H9 (cell line): ENCODE measurements at regions not wholly inside any gene's neighbourhood (a gene's known extent, or its start where the extent isn't known, plus 50 kb on each side); places are given as distances from the start of the nearest gene placed in this dataset.

ENCODE experiments used
- DNase-seq: peaks from one replicate; pipeline ENCODE4 v3.0.0-alpha.2; 2017
- H2AFZ ChIP-seq: one replicate; pipeline ENCODE4 v1.6.1; 2013; ENCODE audit warnings: mild to moderate bottlenecking, low read length, control low read depth, moderate library complexity
- H2AK5ac ChIP-seq: 2 replicates; pipeline ENCODE4 v1.6.1; 2013; ENCODE audit warnings: low read length, control low read depth, mixed read lengths; ENCODE audit not compliant: insufficient read length
- H2BK120ac ChIP-seq: one replicate; pipeline ENCODE4 v1.6.1; 2013; ENCODE audit warnings: low read depth, mild to moderate bottlenecking, low read length, control low read depth, inconsistent platforms; ENCODE audit not compliant: poor library complexity, severe bottlenecking
- H2BK12ac ChIP-seq: 2 replicates; pipeline ENCODE4 v1.6.1; 2013; ENCODE audit warnings: low read length, control low read depth, mixed read lengths, low read depth; ENCODE audit not compliant: insufficient read length
- H2BK15ac ChIP-seq: 2 replicates; pipeline ENCODE4 v1.6.1; 2013; ENCODE audit warnings: low read depth, low read length, control low read depth
- H2BK20ac ChIP-seq: one replicate; pipeline ENCODE4 v1.6.1; 2013; ENCODE audit warnings: low read depth, mild to moderate bottlenecking, low read length, control low read depth, inconsistent platforms; ENCODE audit not compliant: poor library complexity, severe bottlenecking
- H2BK5ac ChIP-seq: 2 replicates; pipeline ENCODE4 v1.6.1; 2013; ENCODE audit warnings: low read length, control low read depth, mixed read lengths; ENCODE audit not compliant: insufficient read length
- H3K14ac ChIP-seq: 2 replicates; pipeline ENCODE4 v1.6.1; 2013; ENCODE audit warnings: low read length, control low read depth; ENCODE audit not compliant: insufficient read depth
- H3K18ac ChIP-seq: 2 replicates; pipeline ENCODE4 v1.6.1; 2013; ENCODE audit warnings: low read depth, mild to moderate bottlenecking, mixed read lengths, low read length, control low read depth; ENCODE audit not compliant: insufficient read length
- H3K23ac ChIP-seq: 2 replicates; pipeline ENCODE4 v1.6.1; 2013; ENCODE audit warnings: low read length, control low read depth, mixed read lengths, low read depth; ENCODE audit not compliant: insufficient read length
- H3K23me2 ChIP-seq: 2 replicates; pipeline ENCODE4 v1.6.1; 2013; ENCODE audit warnings: low read depth, mild to moderate bottlenecking, mixed read lengths, low read length, control low read depth; ENCODE audit not compliant: insufficient read length, poor library complexity, severe bottlenecking
- H3K27ac ChIP-seq: 2 replicates; pipeline ENCODE4 v1.5.1; 2013; ENCODE audit warnings: low read length, control low read depth, mixed read lengths, low read depth; ENCODE audit not compliant: insufficient read length
- H3K27me3 ChIP-seq: 2 replicates; pipeline ENCODE4 v1.6.1; 2013; ENCODE audit warnings: low read length, control low read depth, inconsistent platforms; ENCODE audit not compliant: insufficient read depth
- H3K4ac ChIP-seq: 2 replicates; pipeline ENCODE4 v1.6.1; 2013; ENCODE audit warnings: low read depth, mild to moderate bottlenecking, control low read depth, inconsistent platforms, low read length, moderate library complexity
- H3K4me1 ChIP-seq: 2 replicates; pipeline ENCODE4 v1.6.1; 2013; ENCODE audit warnings: low read length, control low read depth, inconsistent platforms; ENCODE audit not compliant: insufficient read depth
- H3K4me2 ChIP-seq: 2 replicates; pipeline ENCODE4 v1.6.1; 2013; ENCODE audit warnings: low read length, control low read depth, mixed read lengths; ENCODE audit not compliant: insufficient read length, insufficient read depth
- H3K56ac ChIP-seq: 2 replicates; pipeline ENCODE4 v1.6.1; 2013; ENCODE audit warnings: low read depth, mild to moderate bottlenecking, mixed read lengths, low read length, control low read depth; ENCODE audit not compliant: insufficient read length
- H3K79me1 ChIP-seq: 2 replicates; pipeline ENCODE4 v1.6.1; 2013; ENCODE audit warnings: low read depth, mild to moderate bottlenecking, moderate library complexity, low read length, control low read depth, inconsistent platforms; ENCODE audit not compliant: insufficient read depth, poor library complexity, severe bottlenecking
- H3K79me2 ChIP-seq: 2 replicates; pipeline ENCODE4 v1.6.1; 2013; ENCODE audit warnings: low read length, control low read depth, inconsistent platforms; ENCODE audit not compliant: insufficient read depth
- H3K9ac ChIP-seq: 2 replicates; pipeline ENCODE4 v1.6.1; 2013; ENCODE audit warnings: low read length, control low read depth, mixed read lengths; ENCODE audit not compliant: insufficient read length; ENCODE audit errors: extremely low read depth
- H3K9me3 ChIP-seq: one replicate; pipeline ENCODE4 v1.6.1; 2013; ENCODE audit warnings: low read depth, low read length, inconsistent platforms; ENCODE audit not compliant: control insufficient read depth
- H3T11ph ChIP-seq: one replicate; pipeline ENCODE4 v1.6.1; 2013; ENCODE audit warnings: mild to moderate bottlenecking, low read length, control low read depth, inconsistent platforms
- H4K20me1 ChIP-seq: one replicate; pipeline ENCODE4 v1.6.1; 2013; ENCODE audit not compliant: control insufficient read depth, insufficient read length, insufficient read depth
- H4K5ac ChIP-seq: 2 replicates; pipeline ENCODE4 v1.6.1; 2013; ENCODE audit warnings: low read depth, mild to moderate bottlenecking, mixed read lengths, low read length, control low read depth; ENCODE audit not compliant: insufficient read length
- H4K8ac ChIP-seq: replicated peaks from 2 replicates; pipeline ENCODE4 v1.6.1; 2013; ENCODE audit warnings: low read length, control low read depth, mixed read lengths, low read depth; ENCODE audit not compliant: insufficient read length
- H4K91ac ChIP-seq: 2 replicates; pipeline ENCODE4 v1.6.1; 2013; ENCODE audit warnings: low read depth, mild to moderate bottlenecking, moderate library complexity, mixed read lengths, low read length, control low read depth; ENCODE audit not compliant: insufficient read length
- H3K27ac Mint-ChIP-seq, 3 experiments: 2 replicates in 2 of 3; 3 replicates in 1 of 3; pipeline ENCODE4 v1.8.0; 2020 to 2021; ENCODE audit warnings: mixed read lengths in 3 of 3, mild to moderate bottlenecking in 1 of 3, moderate library complexity in 1 of 3
- H3K27me3 Mint-ChIP-seq: 2 replicates; pipeline ENCODE4 v1.8.0; 2021; ENCODE audit warnings: low read depth, mild to moderate bottlenecking, moderate library complexity, mixed read lengths
- H3K36me3 Mint-ChIP-seq, 3 experiments: 2 replicates in 2 of 3; 3 replicates in 1 of 3; pipeline ENCODE4 v1.8.0; 2020 to 2021; ENCODE audit warnings: low read depth in 3 of 3, mixed read lengths in 3 of 3; ENCODE audit not compliant: insufficient read depth in 1 of 3
- H3K4me1 Mint-ChIP-seq, 2 experiments: 2 replicates each; pipeline ENCODE4 v1.8.0; 2020; ENCODE audit warnings: mixed read lengths in 2 of 2
- H3K4me3 Mint-ChIP-seq, 2 experiments: 2 replicates in 1 of 2; 3 replicates in 1 of 2; pipeline ENCODE4 v1.8.0; 2020 to 2021; ENCODE audit warnings: mild to moderate bottlenecking in 2 of 2, mixed read lengths in 2 of 2, moderate library complexity in 1 of 2
- H3K9me3 Mint-ChIP-seq, 2 experiments: 2 replicates in 1 of 2; 3 replicates in 1 of 2; pipeline ENCODE4 v1.8.0; 2020; ENCODE audit warnings: mild to moderate bottlenecking in 2 of 2, mixed read lengths in 2 of 2, moderate library complexity in 1 of 2
- CTCF ChIP-seq: fragments of 200-600 bp; sonication (generic); conservative IDR thresholded peaks from 3 replicates; pipeline ENCODE4 v1.8.0; 2021; ENCODE audit warnings: antibody characterized with exemption, mild to moderate bottlenecking
- WGBS: extraction: QIAGEN DNeasy Blood & Tissue Kit; methylation state at CpG from one replicate; pipeline ENCODE4 v1.1.7; 2013; ENCODE audit warnings: missing lambda C conversion rate, low lambda C conversion rate, mixed read lengths; ENCODE audit not compliant: insufficient read length; ENCODE audit errors: extremely low coverage; 5-methylcytosine and 5-hydroxymethylcytosine counted together

GRCh38 chr7:25659841-25660240 lies 431.6 kb upstream of the NPVF start:
- Mint-ChIP-seq H3K36me3 (no peaks in the 10 kb centered on the region), H3K4me1 (peaks cover 7 to 11% of the 10 kb centered on the region in 2 experiments; a peak in 3 of 4 replicates), H3K9me3 (no peaks in the 10 kb centered on the region), H3K27me3 (peaks cover 2% of the 10 kb centered on the region; the same call in 1 of the 2 replicates), H3K27ac (no peak overlapping the region), H3K4me3 (no peak overlapping the region)
- H3K79me1 ChIP-seq = no peaks in the 10 kb centered on the region
- no peaks in the 10 kb centered on the region for H3K79me2 ChIP-seq
- H2AK5ac ChIP-seq = no peak overlapping the region
- no peak overlapping the region for H2BK5ac ChIP-seq
- H3K18ac ChIP-seq = no peak overlapping the region
- H3K9ac ChIP-seq = no peak overlapping the region
- no peak overlapping the region for H3K27ac ChIP-seq
- no peak overlapping the region for H3T11ph ChIP-seq
- H4K8ac ChIP-seq = no peak overlapping the region
- H3K14ac ChIP-seq = no peak overlapping the region
- no peak overlapping the region for H2AFZ ChIP-seq
- H4K20me1 ChIP-seq = no peaks in the 10 kb centered on the region
- H3K9me3 ChIP-seq = no peaks in the 10 kb centered on the region
- H2BK12ac ChIP-seq = no peak overlapping the region
- H2BK20ac ChIP-seq = no peak overlapping the region
- H4K91ac ChIP-seq = no peak overlapping the region
- H3K23ac ChIP-seq = no peak overlapping the region
- TF ChIP-seq CTCF = no peak
- no peak overlapping the region for H3K4ac ChIP-seq
- H2BK15ac ChIP-seq = no peak overlapping the region
- no peaks in the 10 kb centered on the region; the same call in 1 of the 2 replicates for H3K4me1 ChIP-seq
- H3K56ac ChIP-seq = no peak overlapping the region
- WGBS = no CpG with 5 or more reads among the region's 6 CpGs
- no peaks in the 10 kb centered on the region for H3K27me3 ChIP-seq
- no peak overlapping the region for H3K4me2 ChIP-seq
- no peak overlapping the region for H4K5ac ChIP-seq
- no peak overlapping the region for H2BK120ac ChIP-seq
- H3K23me2 ChIP-seq = no peaks in the 10 kb centered on the region
- no peak for DNase-seq
